ENCODE measurements at regions not wholly inside any gene's neighbourhood (a gene's known extent, or its start where the extent isn't known, plus 50 kb on each side); places are given as distances from the start of the nearest gene placed in this dataset.

DNA sequence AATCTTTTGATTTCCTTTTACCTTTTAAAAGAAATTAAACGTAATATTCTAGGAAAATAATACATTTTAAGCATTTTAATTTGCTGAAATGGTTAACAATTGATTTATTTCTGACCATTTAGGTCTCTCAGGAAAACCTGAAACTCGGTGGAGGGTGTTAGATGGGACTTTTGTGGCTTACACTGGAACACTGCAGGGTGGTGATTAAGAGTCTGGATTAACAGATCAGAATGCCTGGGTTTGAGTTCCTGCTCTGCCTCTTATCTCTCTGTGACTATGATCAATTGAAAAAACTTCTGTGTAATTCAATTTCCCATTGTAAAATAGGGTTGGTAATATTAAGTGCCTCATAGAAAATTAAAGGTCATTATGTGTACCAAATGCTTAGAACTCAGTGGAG is 168.7 kb downstream of the UBE2E3 start:
- DNase-seq (no peak), ATAC-seq (no peak)
- H3K36me3 ChIP-seq: no peaks in the 10 kb centered on the region
- no peak overlapping the region for H3K4me3 ChIP-seq
- H3K9me3 ChIP-seq: no peaks in the 10 kb centered on the region
- intact Hi-C loops (cut with DNase I): no loop called here
- H3K27me3 ChIP-seq: no peaks in the 10 kb centered on the region
- no peaks in the 10 kb centered on the region for H3K4me1 ChIP-seq
- TF ChIP-seq, protein P1, sequence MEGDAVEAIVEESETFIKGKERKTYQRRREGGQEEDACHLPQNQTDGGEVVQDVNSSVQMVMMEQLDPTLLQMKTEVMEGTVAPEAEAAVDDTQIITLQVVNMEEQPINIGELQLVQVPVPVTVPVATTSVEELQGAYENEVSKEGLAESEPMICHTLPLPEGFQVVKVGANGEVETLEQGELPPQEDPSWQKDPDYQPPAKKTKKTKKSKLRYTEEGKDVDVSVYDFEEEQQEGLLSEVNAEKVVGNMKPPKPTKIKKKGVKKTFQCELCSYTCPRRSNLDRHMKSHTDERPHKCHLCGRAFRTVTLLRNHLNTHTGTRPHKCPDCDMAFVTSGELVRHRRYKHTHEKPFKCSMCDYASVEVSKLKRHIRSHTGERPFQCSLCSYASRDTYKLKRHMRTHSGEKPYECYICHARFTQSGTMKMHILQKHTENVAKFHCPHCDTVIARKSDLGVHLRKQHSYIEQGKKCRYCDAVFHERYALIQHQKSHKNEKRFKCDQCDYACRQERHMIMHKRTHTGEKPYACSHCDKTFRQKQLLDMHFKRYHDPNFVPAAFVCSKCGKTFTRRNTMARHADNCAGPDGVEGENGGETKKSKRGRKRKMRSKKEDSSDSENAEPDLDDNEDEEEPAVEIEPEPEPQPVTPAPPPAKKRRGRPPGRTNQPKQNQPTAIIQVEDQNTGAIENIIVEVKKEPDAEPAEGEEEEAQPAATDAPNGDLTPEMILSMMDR (IDR thresholded peaks at IDR 0.05): no peak
- H3K27ac ChIP-seq: no peak overlapping the region

DNA sequence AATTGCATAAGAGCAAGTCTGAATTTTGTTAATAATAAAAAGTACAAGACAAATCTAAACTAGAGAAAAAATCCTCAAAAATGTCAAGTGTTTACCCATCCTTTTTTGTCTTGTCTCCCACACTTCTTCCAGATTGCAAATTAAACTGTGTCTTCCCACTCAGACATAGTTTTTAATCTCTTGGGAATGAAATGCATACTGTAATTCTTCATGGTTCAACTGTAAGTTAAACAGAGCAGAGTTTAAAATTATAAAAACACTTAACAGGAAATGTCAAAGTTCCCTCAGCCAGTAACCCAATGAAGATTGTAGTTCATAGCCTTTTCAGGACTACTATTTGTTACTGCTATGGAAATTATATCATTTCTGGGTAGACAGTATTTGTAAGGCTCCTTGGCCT is 171.8 kb downstream of the UBE2E3 start:
- Histone ChIP-seq H3K4me1 (no peaks in the 10 kb centered on the region), H3K9me3 (no peaks in the 10 kb centered on the region), H3K27me3 (no peaks in the 10 kb centered on the region), H3K27ac (no peak overlapping the region), H3K4me3 (no peak overlapping the region), H3K36me3 (no peaks in the 10 kb centered on the region)
- no peak for ATAC-seq
- DNase-seq: no peak
- TF ChIP-seq, protein P1 (IDR thresholded peaks at IDR 0.05): no peak
- intact Hi-C loops (cut with DNase I): no loop called here

DNA sequence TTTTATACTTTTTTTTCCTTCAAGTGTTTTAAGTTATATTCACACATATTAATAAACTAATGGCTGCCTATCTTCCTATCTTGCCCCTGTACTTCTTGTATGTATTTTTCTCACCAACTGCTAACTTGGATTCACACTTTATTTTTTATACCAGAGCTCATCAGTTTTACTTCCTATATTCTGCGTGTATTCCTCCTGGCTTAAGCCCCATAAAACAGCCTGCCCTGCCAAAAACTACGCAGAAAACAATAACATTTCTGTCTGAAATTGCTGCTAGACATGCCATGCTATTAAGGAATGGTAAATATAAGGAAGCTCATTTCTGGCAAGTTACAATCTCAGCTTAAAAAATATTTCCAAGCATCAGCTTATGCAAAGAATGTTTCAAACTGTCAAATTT is 172.3 kb downstream of the UBE2E3 start:
- TF ChIP-seq, protein P1 (IDR thresholded peaks at IDR 0.05): no peak
- H3K27me3 ChIP-seq: no peaks in the 10 kb centered on the region
- intact Hi-C loops (cut with DNase I): no loop called here
- no peaks in the 10 kb centered on the region for H3K9me3 ChIP-seq
- DNase-seq (no peak), ATAC-seq (no peak)
- no peaks in the 10 kb centered on the region for H3K4me1 ChIP-seq
- H3K4me3 ChIP-seq: no peak overlapping the region
- H3K27ac ChIP-seq: no peak overlapping the region
- H3K36me3 ChIP-seq: no peaks in the 10 kb centered on the region

GRCh38 chr2:181153886-181154285 is 173.5 kb downstream of the UBE2E3 start:
- H3K9me3 ChIP-seq: no peaks in the 10 kb centered on the region
- H3K36me3 ChIP-seq: no peaks in the 10 kb centered on the region
- ATAC-seq (no peak), DNase-seq (no peak)
- TF ChIP-seq, protein P1 (IDR thresholded peaks at IDR 0.05): no peak
- no peak overlapping the region for H3K4me3 ChIP-seq
- intact Hi-C loops (cut with DNase I): no loop called here
- H3K27ac ChIP-seq: no peak overlapping the region
- no peaks in the 10 kb centered on the region for H3K27me3 ChIP-seq
- H3K4me1 ChIP-seq: no peaks in the 10 kb centered on the region

DNA sequence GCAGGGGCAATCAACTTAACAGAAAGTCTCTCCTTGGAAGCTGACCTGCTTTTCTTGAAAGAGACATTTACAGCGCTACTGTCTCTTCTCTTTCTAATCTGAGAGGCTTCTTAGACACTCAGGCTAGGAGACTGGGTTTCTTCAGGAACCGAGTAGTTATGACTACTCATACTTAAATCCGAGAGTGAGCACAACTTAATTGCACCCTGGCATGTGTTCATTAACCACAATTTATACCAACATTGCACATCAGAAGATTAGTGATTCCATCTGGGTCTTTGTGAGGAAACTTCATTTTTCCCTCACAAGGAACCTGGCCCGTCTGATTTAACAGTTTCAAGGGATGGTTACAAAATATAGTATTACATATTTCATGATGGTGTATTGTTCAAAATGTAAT is 176.9 kb downstream of the UBE2E3 start:
- Histone ChIP-seq H3K9me3 (no peaks in the 10 kb centered on the region), H3K36me3 (no peaks in the 10 kb centered on the region), H3K27me3 (no peaks in the 10 kb centered on the region), H3K4me3 (no peak overlapping the region), H3K4me1 (no peaks in the 10 kb centered on the region), H3K27ac (no peak overlapping the region)
- intact Hi-C loops (cut with DNase I): no loop called here
- TF ChIP-seq, protein P1 (IDR thresholded peaks at IDR 0.05): no peak
- no peak for ATAC-seq
- no peak for DNase-seq

- H3K36me3 ChIP-seq: no peaks in the 10 kb centered on the region
- H3K27me3 ChIP-seq: no peaks in the 10 kb centered on the region
- no peaks in the 10 kb centered on the region for H3K4me1 ChIP-seq
- TF ChIP-seq, protein P1 (IDR thresholded peaks at IDR 0.05): no peak
- H3K9me3 ChIP-seq: no peaks in the 10 kb centered on the region
- ATAC-seq: no peak
- no peak for DNase-seq
- H3K27ac ChIP-seq: no peak overlapping the region
- intact Hi-C loops (cut with DNase I): no loop called here
- H3K4me3 ChIP-seq: no peak overlapping the region
These were observed 178.0 kb downstream of the UBE2E3 start for GRCh38 chr2:181158427-181158826.

All from upper lobe of right lung (tissue), 1 donor.